Upper lobe of left lung (tissue), 6 donors: ENCODE measurements at regions not wholly inside any gene's neighbourhood (a gene's known extent, or its start where the extent isn't known, plus 50 kb on each side); places are given as distances from the start of the nearest gene placed in this dataset.

ENCODE experiments used
- ATAC-seq, 2 donors: fragments of 200-7000 bp; cut with Tn5 transposase; one replicate each; pipeline ENCODE4 v1.9.1; 2022; ENCODE audit warnings: mild to moderate bottlenecking in 2 of 2, moderate library complexity in 2 of 2; ENCODE audit not compliant: low FRiP score in 2 of 2
- DNase-seq, 2 donors: peaks; one replicate each; pipeline ENCODE4 v3.0.0-alpha.2; 2019 to 2020
- H3K27ac ChIP-seq, 4 donors: fragments of 200-600 bp; sonication (generic); one replicate each; pipeline ENCODE4 v1.5.1; 2016 to 2019
- H3K27me3 ChIP-seq, 4 donors: fragments of 200-600 bp; sonication (generic); one replicate each; pipeline ENCODE4 v1.5.1; 2017 to 2019
- H3K36me3 ChIP-seq, 4 donors: fragments of 200-600 bp; sonication (generic); one replicate each; pipeline ENCODE4 v1.5.1; 2016 to 2019
- H3K4me1 ChIP-seq, 4 donors: fragments of 200-600 bp; sonication (generic); one replicate each; pipeline ENCODE4 v1.5.1; 2018 to 2019
- H3K4me3 ChIP-seq, 4 donors: fragments of 200-600 bp; sonication (generic); one replicate each; pipeline ENCODE4 v1.5.1; 2017 to 2019; ENCODE audit warnings: mild to moderate bottlenecking in 2 of 4, moderate library complexity in 1 of 4
- H3K9me3 ChIP-seq, 4 donors: fragments of 200-600 bp; sonication (generic); one replicate each; pipeline ENCODE4 v1.5.1; 2018 to 2019
- EP300 ChIP-seq, 4 donors: sonication (generic); formaldehyde crosslinking; IDR thresholded peaks; one replicate each; pipeline ENCODE4 v1.5.1; 2017; ENCODE audit warnings: antibody characterized with exemption in 4 of 4, control low read depth in 2 of 4
- POLR2A ChIP-seq, 4 donors: fragments of 450-650 bp; IDR thresholded peaks; one replicate each; pipeline ENCODE4 v1.5.1; 2016 to 2017; ENCODE audit warnings: antibody characterized with exemption in 4 of 4, mild to moderate bottlenecking in 2 of 4
- POLR2AphosphoS5 ChIP-seq, 2 donors: sonication (generic); formaldehyde crosslinking; IDR thresholded peaks; one replicate each; pipeline ENCODE4 v1.5.1; 2017; ENCODE audit warnings: antibody characterized with exemption in 2 of 2
- WGBS, 2 donors: methylation state at CpG; one replicate each; pipeline ENCODE4 v1.1.5; 2017 to 2018; 5-methylcytosine and 5-hydroxymethylcytosine counted together
- TF ChIP-seq, protein P1 (sequence below), 6 experiments: fragments of 450-650 bp in 4 of 6; fragments of 200-600 bp in 2 of 6; sonication (generic) in 2 of 6; IDR thresholded peaks; one replicate each; pipeline ENCODE4 v1.5.1; 2016 to 2019; ENCODE audit warnings: antibody characterized with exemption in 6 of 6
- donor health status: DM: no; HTN: no; CAD: no; lungs with moderate emphysema.
- donor health status: DM: no; HTN: yes; CAD: no; lungs with severe emphysema.

DNA sequence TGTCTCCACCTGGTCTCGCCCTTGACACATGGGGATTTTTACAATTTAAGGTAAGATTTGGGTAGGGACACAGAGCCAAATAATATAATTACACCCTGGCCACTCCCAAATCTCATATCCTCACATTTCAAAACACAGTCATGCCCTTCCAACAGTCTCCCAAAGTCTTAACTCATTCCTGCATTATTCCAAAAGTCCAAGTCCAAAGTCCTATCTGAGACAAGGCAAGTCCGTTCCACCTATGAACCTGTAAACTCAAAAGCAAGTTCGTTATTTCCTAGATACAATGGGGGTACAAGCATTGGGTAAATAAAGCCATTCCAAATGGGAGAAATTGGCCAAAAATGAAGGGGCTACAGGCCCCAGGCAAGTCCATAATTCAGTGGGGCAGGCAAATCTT lies 380.8 kb downstream of the CXXC4 start:
- H3K4me3 ChIP-seq = no peak overlapping the region

DNA sequence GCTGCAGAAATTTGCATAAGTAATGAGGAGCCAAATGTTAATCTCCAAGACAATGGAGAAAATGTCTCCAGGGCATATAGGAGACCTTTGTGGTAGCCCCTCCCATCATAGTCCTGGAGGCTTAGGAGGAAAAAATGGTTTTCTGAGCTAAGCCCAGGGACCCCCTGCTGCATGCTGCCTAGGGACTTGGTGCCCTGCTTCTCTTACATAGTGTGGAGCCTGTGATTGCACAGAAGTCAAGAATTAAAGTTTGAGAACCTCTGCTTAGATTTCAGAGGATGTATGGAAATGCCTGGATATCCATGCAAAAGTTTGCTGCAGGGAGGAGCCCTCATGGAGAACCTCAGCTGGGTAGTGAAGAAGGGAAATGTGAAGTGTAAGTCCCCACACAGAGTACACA lies 379.4 kb upstream of the TACR3 start:
- TF ChIP-seq, protein P1, sequence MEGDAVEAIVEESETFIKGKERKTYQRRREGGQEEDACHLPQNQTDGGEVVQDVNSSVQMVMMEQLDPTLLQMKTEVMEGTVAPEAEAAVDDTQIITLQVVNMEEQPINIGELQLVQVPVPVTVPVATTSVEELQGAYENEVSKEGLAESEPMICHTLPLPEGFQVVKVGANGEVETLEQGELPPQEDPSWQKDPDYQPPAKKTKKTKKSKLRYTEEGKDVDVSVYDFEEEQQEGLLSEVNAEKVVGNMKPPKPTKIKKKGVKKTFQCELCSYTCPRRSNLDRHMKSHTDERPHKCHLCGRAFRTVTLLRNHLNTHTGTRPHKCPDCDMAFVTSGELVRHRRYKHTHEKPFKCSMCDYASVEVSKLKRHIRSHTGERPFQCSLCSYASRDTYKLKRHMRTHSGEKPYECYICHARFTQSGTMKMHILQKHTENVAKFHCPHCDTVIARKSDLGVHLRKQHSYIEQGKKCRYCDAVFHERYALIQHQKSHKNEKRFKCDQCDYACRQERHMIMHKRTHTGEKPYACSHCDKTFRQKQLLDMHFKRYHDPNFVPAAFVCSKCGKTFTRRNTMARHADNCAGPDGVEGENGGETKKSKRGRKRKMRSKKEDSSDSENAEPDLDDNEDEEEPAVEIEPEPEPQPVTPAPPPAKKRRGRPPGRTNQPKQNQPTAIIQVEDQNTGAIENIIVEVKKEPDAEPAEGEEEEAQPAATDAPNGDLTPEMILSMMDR (IDR thresholded peaks at IDR 0.05) = no peak
- TF ChIP-seq EP300 (IDR thresholded peaks at IDR 0.05) (no peak), POLR2AphosphoS5 (IDR thresholded peaks at IDR 0.05) (no peak), POLR2A (IDR thresholded peaks at IDR 0.05) (no peak)
- ATAC-seq (no peak), DNase-seq (no peak)
- no peaks in the 10 kb centered on the region for H3K36me3 ChIP-seq
- H3K27ac ChIP-seq = no peak overlapping the region
- H3K9me3 ChIP-seq = peaks cover 0 to 22% (median 8%) of the 10 kb centered on the region in 4 donors
- no peak overlapping the region for H3K4me3 ChIP-seq
- H3K27me3 ChIP-seq = no peaks in the 10 kb centered on the region
- no peaks in the 10 kb centered on the region for H3K4me1 ChIP-seq

More for the DNA sequence above, 380.8 kb downstream of the CXXC4 start:
- no peak overlapping the region for H3K27ac ChIP-seq
- ATAC-seq (no peak), DNase-seq (no peak)
- H3K4me1 ChIP-seq = no peaks in the 10 kb centered on the region
- WGBS, 2 donors = 75 to 77% methylated on average over 3 of the region's 3 CpGs
- no peaks in the 10 kb centered on the region for H3K27me3 ChIP-seq
- no peak for TF ChIP-seq POLR2A (IDR thresholded peaks at IDR 0.05)
- TF ChIP-seq POLR2AphosphoS5 (IDR thresholded peaks at IDR 0.05) = no peak
- TF ChIP-seq, protein P1 (IDR thresholded peaks at IDR 0.05) = no peak
- no peak for TF ChIP-seq EP300 (IDR thresholded peaks at IDR 0.05)
- no peaks in the 10 kb centered on the region for H3K36me3 ChIP-seq
- H3K9me3 ChIP-seq = peaks cover 0 to 6% (median 2%) of the 10 kb centered on the region in 4 donors

DNA sequence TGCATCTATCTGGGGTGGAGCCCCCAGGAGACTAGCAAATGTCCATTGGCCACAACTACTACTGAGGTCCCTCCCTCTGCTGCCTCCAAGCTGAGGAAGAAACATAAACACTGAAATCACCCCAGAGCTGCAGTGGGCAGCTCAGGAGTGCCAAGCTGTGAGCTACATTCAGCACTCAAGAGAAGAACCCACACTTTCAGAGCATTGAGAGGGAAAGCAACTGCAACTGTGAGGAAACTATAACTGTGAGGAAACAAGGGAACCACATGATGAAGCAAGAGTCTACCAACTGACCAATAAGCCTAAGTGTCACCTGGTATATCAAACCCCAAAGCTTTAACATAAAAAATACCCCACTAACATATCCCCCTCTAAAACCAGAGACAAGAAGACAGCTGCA lies 373.5 kb upstream of the TACR3 start:
- Histone ChIP-seq H3K27me3 (no peaks in the 10 kb centered on the region), H3K36me3 (no peaks in the 10 kb centered on the region), H3K9me3 (peaks cover 0 to 6% (median 5%) of the 10 kb centered on the region in 4 donors), H3K4me1 (no peaks in the 10 kb centered on the region), H3K4me3 (no peak overlapping the region), H3K27ac (no peak overlapping the region)
- ATAC-seq (no peak), DNase-seq (no peak)
- TF ChIP-seq POLR2A (IDR thresholded peaks at IDR 0.05) (no peak), EP300 (IDR thresholded peaks at IDR 0.05) (no peak), POLR2AphosphoS5 (IDR thresholded peaks at IDR 0.05) (no peak)
- TF ChIP-seq, protein P1 (IDR thresholded peaks at IDR 0.05) = no peak

DNA sequence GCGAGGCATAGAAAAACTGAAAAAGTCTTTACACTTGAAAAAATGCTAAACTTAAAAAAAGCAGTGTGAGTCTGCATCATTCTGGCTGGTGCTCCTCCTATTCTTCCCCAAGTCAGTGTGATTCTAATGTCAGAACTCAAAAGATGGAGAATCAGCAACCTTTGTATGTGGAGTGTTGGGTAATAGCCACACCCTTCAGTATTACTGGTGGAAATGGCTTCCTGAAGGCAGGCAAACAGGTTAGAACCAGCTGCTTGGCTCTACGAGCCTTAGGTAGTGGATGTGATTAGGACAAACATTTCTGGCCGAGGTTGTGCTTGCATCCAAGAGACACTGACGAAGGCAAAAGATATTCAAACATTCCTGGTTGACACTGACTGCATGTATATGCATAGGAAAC lies 353.4 kb upstream of the TACR3 start:
- Histone ChIP-seq H3K9me3 (no peaks in the 10 kb centered on the region), H3K36me3 (no peaks in the 10 kb centered on the region), H3K27me3 (no peaks in the 10 kb centered on the region), H3K4me3 (no peak overlapping the region), H3K27ac (no peak overlapping the region), H3K4me1 (no peaks in the 10 kb centered on the region)
- ATAC-seq = no peak
- 53 to 64% methylated on average over 4 of the region's 4 CpGs for WGBS, 2 donors
- no peak for TF ChIP-seq POLR2A (IDR thresholded peaks at IDR 0.05)
- TF ChIP-seq, protein P1 (IDR thresholded peaks at IDR 0.05) = no peak
- TF ChIP-seq POLR2AphosphoS5 (IDR thresholded peaks at IDR 0.05) = no peak
- no peak for TF ChIP-seq EP300 (IDR thresholded peaks at IDR 0.05)
- no peak for DNase-seq

DNA sequence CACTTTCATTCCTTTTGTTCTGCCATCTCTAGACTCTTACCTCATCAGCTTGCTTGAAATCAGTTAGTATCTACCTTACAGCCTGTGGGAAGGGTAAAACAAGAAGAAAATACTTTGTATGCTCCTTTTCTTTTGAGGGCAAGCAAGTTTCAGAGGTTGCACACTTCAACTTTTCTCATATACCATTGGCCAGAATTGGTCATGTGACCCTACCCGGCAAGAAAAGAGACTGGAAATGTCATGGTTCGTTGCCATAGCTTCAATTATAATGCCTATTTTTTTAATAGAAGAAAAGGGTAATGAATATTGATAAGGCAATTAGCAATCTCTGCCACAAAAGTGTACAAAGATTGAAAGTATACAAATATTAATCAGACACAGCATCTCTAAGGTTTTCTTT lies 346.7 kb upstream of the TACR3 start:
- Histone ChIP-seq H3K4me3 (no peak overlapping the region), H3K27me3 (no peaks in the 10 kb centered on the region), H3K9me3 (no peaks in the 10 kb centered on the region), H3K36me3 (no peaks in the 10 kb centered on the region), H3K27ac (no peak overlapping the region), H3K4me1 (no peaks in the 10 kb centered on the region)
- no peak for ATAC-seq
- DNase-seq = no peak
- 75 to 84% methylated on average over 2 of the region's 2 CpGs for WGBS, 2 donors
- TF ChIP-seq, protein P1 (IDR thresholded peaks at IDR 0.05) = no peak
- no peak for TF ChIP-seq POLR2AphosphoS5 (IDR thresholded peaks at IDR 0.05)
- TF ChIP-seq POLR2A (IDR thresholded peaks at IDR 0.05) = no peak
- TF ChIP-seq EP300 (IDR thresholded peaks at IDR 0.05) = no peak
